H1 (cell line): ENCODE measurements at regions not wholly inside any gene's neighbourhood (a gene's known extent, or its start where the extent isn't known, plus 50 kb on each side); places are given as distances from the start of the nearest gene placed in this dataset.

Experiments
- CTCF ChIA-PET: fragments of 300-600 bp; sonication (Branson Sonifier 250); formaldehyde crosslinking; loops from one replicate; lab custom pipeline; 2021; ENCODE audit not compliant: partially characterized antibody; lab: Charles Lee
- POLR2A ChIA-PET: fragments of 300-600 bp; sonication (Branson Sonifier 250); formaldehyde crosslinking; loops from one replicate; lab custom pipeline; 2021; ENCODE audit warnings: inconsistent platforms; ENCODE audit not compliant: partially characterized antibody; lab: Charles Lee
- DNase-seq, 2 experiments: peaks; one replicate each; pipeline versions ENCODE4 v3.0.0 to v3.0.0-alpha.2; 2010 to 2022; ENCODE audit warnings: low spot score in 2 of 2, low read depth in 1 of 2, mixed read lengths in 1 of 2
- FAIRE-seq: peaks from 2 replicates; lab custom pipeline; 2011; peaks lifted over from hg19 to GRCh38; lab: Jason Lieb, UNC
- H2AFZ ChIP-seq: 2 replicates; pipeline ENCODE4 v1.8.1; 2012; ENCODE audit warnings: low read length, inconsistent platforms
- H2AK5ac ChIP-seq: 2 replicates; pipeline ENCODE4 v1.6.1; 2013; ENCODE audit warnings: low read depth, low read length
- H2BK120ac ChIP-seq: replicated peaks from 2 replicates; pipeline ENCODE3; 2013; ENCODE audit warnings: low read depth, low read length, inconsistent platforms
- H2BK12ac ChIP-seq: 2 replicates; pipeline ENCODE4 v1.6.1; 2013; ENCODE audit warnings: low read depth, low read length
- H2BK15ac ChIP-seq: 2 replicates; pipeline ENCODE4 v1.6.1; 2013; ENCODE audit warnings: low read length
- H2BK20ac ChIP-seq: 2 replicates; pipeline ENCODE4 v1.6.1; 2013; ENCODE audit warnings: low read length
- H2BK5ac ChIP-seq: 2 replicates; pipeline ENCODE4 v1.6.1; 2013; ENCODE audit warnings: low read depth, low read length
- H3K14ac ChIP-seq: 2 replicates; pipeline ENCODE4 v1.6.1; 2013; ENCODE audit warnings: inconsistent platforms; ENCODE audit not compliant: insufficient read length
- H3K18ac ChIP-seq: 2 replicates; pipeline ENCODE4 v1.6.1; 2013; ENCODE audit warnings: low read length; ENCODE audit errors: extremely low read depth
- H3K23ac ChIP-seq: 2 replicates; pipeline ENCODE4 v1.6.1; 2013; ENCODE audit warnings: inconsistent platforms; ENCODE audit not compliant: insufficient read length
- H3K23me2 ChIP-seq: 2 replicates; pipeline ENCODE4 v1.6.1; 2013; ENCODE audit warnings: low read depth, low read length
- H3K27ac ChIP-seq: 2 replicates; pipeline ENCODE4 v1.6.1; 2011; ENCODE audit warnings: low read depth, low read length, inconsistent platforms
- H3K27me3 ChIP-seq, 4 experiments: replicated peaks in 1 of 4; 1 replicate in 1 of 4; 2 replicates in 3 of 4; pipeline versions ENCODE4 v1.6.1 to v1.8.1; 2011 to 2013; ENCODE audit warnings: low read length in 3 of 4, mild to moderate bottlenecking in 3 of 4, inconsistent platforms in 2 of 4, mixed read lengths in 2 of 4, moderate library complexity in 1 of 4; ENCODE audit not compliant: control insufficient read depth in 3 of 4, insufficient read depth in 3 of 4; ENCODE audit errors: extremely low read depth in 1 of 4
- H3K36me3 ChIP-seq, 4 experiments: 2 replicates each; pipeline versions ENCODE4 v1.6.1 to v1.8.1; 2011 to 2013; ENCODE audit warnings: mild to moderate bottlenecking in 4 of 4, low read length in 3 of 4, moderate library complexity in 2 of 4, control low read depth in 1 of 4, inconsistent platforms in 1 of 4; ENCODE audit not compliant: insufficient read depth in 4 of 4, control insufficient read depth in 2 of 4
- H3K4ac ChIP-seq: replicated peaks from 2 replicates; pipeline ENCODE3; 2013; ENCODE audit warnings: low read length, low read depth, mixed read lengths, inconsistent platforms; ENCODE audit not compliant: insufficient read length
- H3K4me1 ChIP-seq, 4 experiments: replicated peaks in 1 of 4; 1 replicate in 1 of 4; 2 replicates in 3 of 4; pipeline versions ENCODE4 v1.6.1 to v1.8.1; 2011 to 2013; ENCODE audit warnings: low read length in 3 of 4, inconsistent platforms in 2 of 4, mixed read lengths in 1 of 4; ENCODE audit not compliant: insufficient read depth in 4 of 4, control insufficient read depth in 3 of 4
- H3K4me2 ChIP-seq, 2 experiments: 2 replicates each; pipeline versions ENCODE4 v1.6.1 to v1.8.1; 2011 to 2013; ENCODE audit warnings: low read depth in 2 of 2, low read length in 2 of 2, control low read depth in 1 of 2, inconsistent platforms in 1 of 2, mild to moderate bottlenecking in 1 of 2; ENCODE audit not compliant: insufficient read depth in 1 of 2
- H3K4me3 ChIP-seq, 4 experiments: fragments of 200-600, 300-600 bp in 1 of 4; sonication (generic), shearing (Covaris generic), sonication (Bioruptor Twin) in 1 of 4; 2 replicates each; pipeline versions ENCODE4 v1.5.1 to v1.8.1; 2011 to 2016; ENCODE audit warnings: low read length in 4 of 4, low read depth in 3 of 4, control low read depth in 2 of 4, inconsistent platforms in 2 of 4, mild to moderate bottlenecking in 2 of 4, mixed read lengths in 1 of 4, moderate library complexity in 1 of 4; ENCODE audit not compliant: insufficient read depth in 2 of 4; ENCODE audit errors: extremely low read depth in 1 of 4
- H3K56ac ChIP-seq: replicated peaks from 2 replicates; pipeline ENCODE3; 2013; ENCODE audit warnings: low read depth, mild to moderate bottlenecking, mixed read lengths, low read length, inconsistent platforms; ENCODE audit not compliant: insufficient read length
- H3K79me1 ChIP-seq: 2 replicates; pipeline ENCODE4 v1.6.1; 2013; ENCODE audit warnings: low read depth, low read length, control low read depth
- H3K79me2 ChIP-seq, 2 experiments: 2 replicates each; pipeline versions ENCODE4 v1.6.1 to v1.8.1; 2012 to 2013; ENCODE audit warnings: low read length in 2 of 2, mild to moderate bottlenecking in 2 of 2, inconsistent platforms in 1 of 2; ENCODE audit not compliant: insufficient read depth in 2 of 2, control insufficient read depth in 1 of 2
- H3K9ac ChIP-seq, 4 experiments: replicated peaks in 1 of 4; 1 replicate in 1 of 4; 2 replicates in 3 of 4; pipeline versions ENCODE4 v1.6.1 to v1.8.1; 2011 to 2013; ENCODE audit warnings: low read depth in 3 of 4, low read length in 3 of 4, control low read depth in 2 of 4, mild to moderate bottlenecking in 2 of 4, moderate library complexity in 2 of 4, inconsistent platforms in 1 of 4; ENCODE audit errors: extremely low read depth in 1 of 4
- H3K9me3 ChIP-seq, 2 experiments: 2 replicates each; pipeline versions ENCODE4 v1.6.1 to v1.8.1; 2012 to 2013; ENCODE audit warnings: mild to moderate bottlenecking in 2 of 2, moderate library complexity in 2 of 2, control low read depth in 1 of 2, inconsistent platforms in 1 of 2, low read depth in 1 of 2, low read length in 1 of 2, mixed read lengths in 1 of 2; ENCODE audit not compliant: insufficient read depth in 2 of 2
- H4K20me1 ChIP-seq, 2 experiments: replicated peaks in 1 of 2; 2 replicates each; pipeline versions ENCODE3 to v1.8.1; 2011 to 2013; ENCODE audit warnings: inconsistent platforms in 2 of 2, low read length in 2 of 2, mild to moderate bottlenecking in 1 of 2; ENCODE audit not compliant: insufficient read depth in 2 of 2, control insufficient read depth in 1 of 2
- H4K5ac ChIP-seq: 2 replicates; pipeline ENCODE4 v1.6.1; 2013; ENCODE audit warnings: low read length, low read depth, mixed read lengths, inconsistent platforms; ENCODE audit not compliant: insufficient read length
- H4K8ac ChIP-seq: 2 replicates; pipeline ENCODE4 v1.8.0; 2013; ENCODE audit warnings: mild to moderate bottlenecking, moderate library complexity, low read length, inconsistent platforms; ENCODE audit not compliant: insufficient read depth; ENCODE audit errors: extremely low read depth
- H4K91ac ChIP-seq: replicated peaks from 2 replicates; pipeline ENCODE3; 2013; ENCODE audit warnings: low read length, mixed read lengths, inconsistent platforms; ENCODE audit not compliant: insufficient read length
- SRF ChIP-seq: IDR thresholded peaks from 2 replicates; pipeline ENCODE4 v1.6.1; 2011; ENCODE audit warnings: mild to moderate bottlenecking, low read depth, low read length, moderate library complexity
- TAF7 ChIP-seq: optimal IDR thresholded peaks from 2 replicates; pipeline ENCODE3; 2011; ENCODE audit warnings: low read depth, mild to moderate bottlenecking, inconsistent platforms, low read length, moderate library complexity, borderline replicate concordance
- WGBS, 2 experiments: shearing (Covaris generic) in 1 of 2; methylation state at CpG; one replicate each; pipeline versions ENCODE4 v1.1.6 to v1.1.7; 2013 to 2015; ENCODE audit warnings: low lambda C conversion rate in 2 of 2, mixed read lengths in 2 of 2, inconsistent platforms in 1 of 2, low coverage in 1 of 2, missing lambda C conversion rate in 1 of 2; ENCODE audit not compliant: insufficient replicate concordance in 2 of 2, insufficient coverage in 1 of 2, insufficient read length in 1 of 2; ENCODE audit errors: extremely low coverage in 1 of 2, missing lambda C conversion rate in 1 of 2; 5-methylcytosine and 5-hydroxymethylcytosine counted together

DNA sequence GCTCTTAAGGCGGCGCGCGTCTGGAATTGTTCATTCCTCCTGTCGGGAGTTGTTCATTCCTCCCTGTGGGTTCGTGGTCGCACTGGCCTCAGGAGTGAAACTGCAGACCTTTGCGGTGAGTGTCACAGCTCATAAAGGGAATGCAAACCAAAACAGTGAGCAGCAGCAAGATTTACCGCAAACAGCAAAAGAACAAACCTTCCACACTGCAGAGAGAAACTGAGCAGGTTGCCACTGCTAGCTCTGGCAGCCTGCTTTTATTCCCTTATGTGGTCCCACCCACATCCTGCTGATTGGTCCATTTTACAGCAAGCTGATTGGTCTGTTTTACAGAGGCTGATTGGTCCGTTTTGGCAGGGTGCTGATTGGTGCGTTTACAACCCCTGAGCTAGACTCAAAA is 1365.3 kb upstream of the WWC1 start:
- Histone ChIP-seq H3K79me2 (no peaks in the 10 kb centered on the region), H3K4me1 (no peaks in the 10 kb centered on the region), H4K91ac (no peak overlapping the region), H3K36me3 (no peaks in the 10 kb centered on the region), H3K23me2 (no peaks in the 10 kb centered on the region), H3K4me2 (no peak overlapping the region), H3K18ac (no peak overlapping the region), H2BK20ac (no peak overlapping the region), H4K5ac (no peak overlapping the region), H3K9ac (no peak overlapping the region), H3K56ac (no peak overlapping the region), H3K14ac (no peak overlapping the region), H3K27ac (no peak overlapping the region), H2BK12ac (no peak overlapping the region), H3K4ac (no peak overlapping the region), H2BK15ac (no peak overlapping the region), H3K79me1 (no peaks in the 10 kb centered on the region), H2AFZ (0 out of 2 replicates have a peak overlapping the region, but pooled peaks have one; percentile 14), H3K23ac (no peak overlapping the region), H2BK120ac (no peak overlapping the region), H4K8ac (no peak overlapping the region), H3K27me3 (no peaks in the 10 kb centered on the region), H4K20me1 (no peaks in the 10 kb centered on the region), H2BK5ac (no peak overlapping the region), H3K4me3 (no peak overlapping the region), H3K9me3 (peaks cover 0 to 8% of the 10 kb centered on the region in 2 experiments; a peak in 1 of 4 replicates), H2AK5ac (no peak overlapping the region)
- no peak for FAIRE-seq
- no peak for TF ChIP-seq TAF7
- no peak for TF ChIP-seq SRF
- no peak for DNase-seq
- 95% methylated on average over 11 of the region's 11 CpGs; no CpG with 5 or more reads in 1 of the 2 experiments for WGBS, 2 experiments
- POLR2A ChIA-PET = no interaction called here
- CTCF ChIA-PET = interaction anchor here (1.1 kb wide), 1 partner anchor 1413 kb away, joined by 3 read pairs; no protein-coding TSS in a partner anchor
